Small intestine (tissue), 7 donors: ENCODE measurements at regions not wholly inside any gene's neighbourhood (a gene's known extent, or its start where the extent isn't known, plus 50 kb on each side); places are given as distances from the start of the nearest gene placed in this dataset.

Source experiments
- DNase-seq, 2 donors: peaks; one replicate each; pipeline versions ENCODE4 v3.0.0 to v3.0.0-alpha.2; 2013
- FAIRE-seq: peaks from 2 replicates; lab custom pipeline; 2012; peaks lifted over from hg19 to GRCh38; lab: Jason Lieb, UNC
- H3K27ac ChIP-seq, 3 donors: one replicate each; pipeline ENCODE4 v1.5.1; 2013; ENCODE audit warnings: low read length in 2 of 3, mild to moderate bottlenecking in 2 of 3, control low read depth in 1 of 3, inconsistent platforms in 1 of 3, low read depth in 1 of 3, moderate library complexity in 1 of 3
- H3K27me3 ChIP-seq, 3 donors: one replicate each; pipeline ENCODE4 v1.6.1; 2013; ENCODE audit warnings: low read length in 3 of 3, inconsistent platforms in 1 of 3; ENCODE audit not compliant: control insufficient read depth in 3 of 3, insufficient read depth in 3 of 3
- H3K36me3 ChIP-seq, 3 donors: one replicate each; pipeline ENCODE4 v1.6.1; 2013; ENCODE audit warnings: low read length in 3 of 3, inconsistent platforms in 1 of 3, low read depth in 1 of 3, mild to moderate bottlenecking in 1 of 3, moderate library complexity in 1 of 3; ENCODE audit not compliant: control insufficient read depth in 3 of 3, insufficient read depth in 2 of 3
- H3K4me1 ChIP-seq, 3 donors: one replicate each; pipeline ENCODE4 v1.6.1; 2013; ENCODE audit warnings: low read length in 2 of 3, inconsistent platforms in 1 of 3, low read depth in 1 of 3, mild to moderate bottlenecking in 1 of 3, moderate library complexity in 1 of 3; ENCODE audit not compliant: control insufficient read depth in 3 of 3, insufficient read depth in 2 of 3
- H3K4me3 ChIP-seq, 3 donors: one replicate each; pipeline ENCODE4 v1.5.1; 2013; ENCODE audit warnings: low read length in 3 of 3, control low read depth in 1 of 3, inconsistent platforms in 1 of 3, low read depth in 1 of 3, mild to moderate bottlenecking in 1 of 3, moderate library complexity in 1 of 3
- H3K9me3 ChIP-seq, 2 donors: one replicate each; pipeline ENCODE4 v1.6.1; 2013; ENCODE audit warnings: low read depth in 1 of 2, low read length in 1 of 2; ENCODE audit not compliant: control insufficient read depth in 2 of 2, insufficient read depth in 1 of 2
- WGBS, 3 donors: extraction: QIAGEN DNeasy Blood & Tissue Kit; methylation state at CpG; one replicate each; pipeline ENCODE4 v1.1.7; 2013; 5-methylcytosine and 5-hydroxymethylcytosine counted together
- donor health status: healthy with polysubstance abuse.
- donor health status: control.
- donor health status: control.
- donor health status: Bipolar disorder and iron deficiency.
- donor health status: healthy.

DNA sequence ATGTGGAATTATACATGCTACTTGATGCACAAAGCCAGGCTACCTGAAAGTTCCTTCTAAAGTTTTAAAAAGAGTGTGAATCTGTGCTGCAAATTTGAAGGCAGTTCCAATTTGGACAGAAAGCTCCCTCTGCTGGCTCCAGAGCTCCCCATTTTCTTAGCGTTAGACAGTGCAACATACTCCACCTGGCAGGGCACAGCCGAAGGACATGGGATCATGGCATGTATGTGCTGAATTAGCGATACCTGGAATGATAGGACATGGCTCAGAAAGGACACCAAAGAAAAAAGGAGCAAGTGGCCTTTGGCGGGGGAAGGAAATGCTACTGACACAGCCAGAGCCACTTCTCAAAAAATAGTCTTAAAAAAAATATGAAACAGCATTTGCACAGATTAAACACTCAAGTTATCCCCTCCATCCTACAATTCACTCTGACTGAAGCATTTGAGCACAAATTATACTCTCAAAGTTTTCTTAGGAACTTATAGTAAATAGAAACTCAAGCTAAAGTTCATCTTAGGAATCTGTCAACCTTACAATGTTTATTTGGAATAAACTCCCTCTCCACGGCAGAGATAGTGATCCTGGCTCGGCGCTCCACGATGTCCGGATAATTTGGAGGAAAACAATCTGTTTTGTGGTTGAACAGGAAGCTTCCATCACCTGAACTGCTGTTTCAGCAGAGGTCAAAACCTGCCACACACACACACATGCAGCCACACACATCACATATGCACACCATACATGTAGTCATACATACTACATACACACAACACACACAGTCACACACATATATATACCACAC, 80.0 kb downstream of the C7orf25 start:
- Histone ChIP-seq H3K9me3 (no peaks in the 10 kb centered on the region), H3K36me3 (no peaks in the 10 kb centered on the region), H3K27me3 (no peaks in the 10 kb centered on the region), H3K4me3 (no peak overlapping the region), H3K27ac (peak overlapping the region in 1 of 3 donors; percentile 19), H3K4me1 (no peaks in the 10 kb centered on the region)
- FAIRE-seq (no peak), DNase-seq (peak; percentile 20 to 32)
- 36 to 51% (median 39%) methylated on average over 9 of the region's 9 CpGs for WGBS, 3 donors

DNA sequence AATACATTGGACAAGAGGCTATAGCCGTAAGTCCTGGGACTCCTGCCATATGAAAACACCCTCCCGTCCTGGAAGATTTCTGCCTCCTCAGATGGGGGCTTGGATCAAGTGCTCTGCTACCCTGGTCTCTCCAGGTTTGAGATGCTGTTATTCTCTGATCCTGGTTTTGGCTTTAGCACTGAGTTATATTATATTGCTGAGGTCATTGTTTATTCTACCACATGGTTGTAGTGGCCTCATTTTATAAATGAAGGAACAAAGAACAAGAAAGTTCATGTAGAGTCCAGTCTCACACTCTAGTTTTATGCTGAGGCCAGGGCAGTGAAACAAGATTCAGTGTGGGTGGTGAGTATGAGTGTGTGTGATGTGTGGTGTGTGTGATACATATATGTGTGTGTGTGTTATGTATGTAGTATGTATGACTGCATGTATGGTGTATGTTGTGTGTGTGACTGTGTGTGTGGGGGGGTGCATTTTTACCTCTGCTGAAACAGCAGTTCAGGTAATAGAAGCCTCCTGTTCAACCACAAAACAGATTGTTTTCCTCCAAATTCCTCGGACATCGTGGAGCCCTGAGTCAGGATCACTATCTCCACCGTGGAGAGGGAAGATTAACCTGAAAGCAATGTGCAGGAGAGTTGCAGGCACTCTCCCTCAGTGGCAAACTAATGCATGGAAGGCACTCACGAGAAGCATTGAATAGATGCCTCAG, 80.7 kb downstream of the C7orf25 start:
- FAIRE-seq (no peak), DNase-seq (no peak)
- Histone ChIP-seq H3K36me3 (no peaks in the 10 kb centered on the region), H3K9me3 (no peaks in the 10 kb centered on the region), H3K27me3 (no peaks in the 10 kb centered on the region), H3K4me1 (no peaks in the 10 kb centered on the region), H3K4me3 (no peak overlapping the region), H3K27ac (peak overlapping the region in 1 of 3 donors; percentile 19)
- WGBS, 3 donors: 42 to 46% (median 45%) methylated on average over 6 of the region's 6 CpGs

DNA sequence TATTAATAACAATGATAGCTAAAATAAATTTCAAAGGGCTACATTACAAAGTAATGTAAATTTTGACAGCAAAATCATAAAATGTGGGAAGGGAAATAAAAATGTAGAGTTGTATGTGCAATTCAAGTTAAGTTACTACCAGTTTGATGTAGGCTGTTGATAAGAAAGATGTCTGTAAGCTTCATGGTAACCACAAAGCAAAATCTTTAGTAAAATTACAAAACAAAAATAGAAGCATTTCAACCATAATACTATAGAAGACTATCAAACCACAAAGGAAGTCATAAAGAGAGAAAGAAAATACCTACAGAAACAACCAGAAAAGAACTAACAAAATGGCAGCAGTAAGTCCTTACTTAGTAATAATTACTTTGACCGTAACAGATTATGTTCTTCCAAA, 99.1 kb downstream of the C7orf25 start:
- no peak for FAIRE-seq
- H3K27me3 ChIP-seq: no peaks in the 10 kb centered on the region
- 93 to 97% (median 94%) methylated on average over 1 of the region's 1 CpG for WGBS, 3 donors
- H3K36me3 ChIP-seq: no peaks in the 10 kb centered on the region
- H3K4me1 ChIP-seq: no peaks in the 10 kb centered on the region
- no peaks in the 10 kb centered on the region for H3K9me3 ChIP-seq
- no peak overlapping the region for H3K27ac ChIP-seq
- H3K4me3 ChIP-seq: no peak overlapping the region
- DNase-seq: no peak

DNA sequence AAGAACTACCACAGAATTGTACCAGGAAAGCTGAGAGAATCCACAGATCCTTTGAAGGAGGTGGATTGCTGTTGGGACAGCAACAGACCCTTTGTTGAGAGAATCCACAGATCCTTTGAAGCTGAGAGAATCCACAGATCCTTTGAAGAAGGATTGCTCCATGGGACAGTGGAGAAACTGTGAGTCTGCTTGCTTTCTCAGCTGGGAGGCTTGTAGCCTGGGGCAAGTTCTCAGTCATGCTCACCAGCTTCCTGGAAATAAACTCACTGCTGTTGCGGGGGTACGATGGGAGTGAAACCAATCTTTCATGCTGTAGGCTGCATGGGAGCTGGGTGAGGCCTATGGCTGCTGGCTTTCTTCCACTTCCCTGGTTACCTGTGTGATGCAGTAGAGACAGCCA, 106.3 kb downstream of the C7orf25 start:
- Histone ChIP-seq H3K9me3 (peaks cover 0 to 12% of the 10 kb centered on the region in 2 donors), H3K27ac (no peak overlapping the region), H3K4me1 (no peaks in the 10 kb centered on the region), H3K27me3 (no peaks in the 10 kb centered on the region), H3K36me3 (no peaks in the 10 kb centered on the region), H3K4me3 (no peak overlapping the region)
- 89 to 94% (median 91%) methylated on average over 2 of the region's 2 CpGs for WGBS, 3 donors
- FAIRE-seq (no peak), DNase-seq (no peak)

DNA sequence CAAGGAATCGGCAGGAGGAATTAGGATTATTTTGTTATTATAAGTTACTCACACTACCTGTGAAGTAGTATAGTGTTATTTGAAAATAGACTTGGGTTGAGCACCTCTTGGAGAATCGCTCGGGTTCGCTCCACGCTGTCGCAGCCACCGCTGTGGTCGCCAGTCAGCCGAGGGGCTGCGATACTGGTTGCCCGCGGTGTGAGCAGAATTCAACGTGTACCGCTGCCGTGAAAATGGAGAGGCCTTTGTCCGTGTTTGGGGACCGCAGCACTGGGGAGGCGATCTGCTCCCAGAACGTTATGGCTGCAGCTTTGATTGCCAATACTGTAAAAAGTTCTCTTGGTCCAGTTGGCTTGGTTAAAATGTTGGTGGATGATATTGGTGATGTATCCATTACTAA, 117.2 kb downstream of the C7orf25 start:
- Histone ChIP-seq H3K27me3 (no peaks in the 10 kb centered on the region), H3K4me1 (no peaks in the 10 kb centered on the region), H3K9me3 (no peaks in the 10 kb centered on the region), H3K27ac (no peak overlapping the region), H3K36me3 (no peaks in the 10 kb centered on the region), H3K4me3 (no peak overlapping the region)
- 92 to 95% (median 94%) methylated on average over 19 of the region's 19 CpGs for WGBS, 3 donors
- FAIRE-seq (no peak), DNase-seq (no peak)

DNA sequence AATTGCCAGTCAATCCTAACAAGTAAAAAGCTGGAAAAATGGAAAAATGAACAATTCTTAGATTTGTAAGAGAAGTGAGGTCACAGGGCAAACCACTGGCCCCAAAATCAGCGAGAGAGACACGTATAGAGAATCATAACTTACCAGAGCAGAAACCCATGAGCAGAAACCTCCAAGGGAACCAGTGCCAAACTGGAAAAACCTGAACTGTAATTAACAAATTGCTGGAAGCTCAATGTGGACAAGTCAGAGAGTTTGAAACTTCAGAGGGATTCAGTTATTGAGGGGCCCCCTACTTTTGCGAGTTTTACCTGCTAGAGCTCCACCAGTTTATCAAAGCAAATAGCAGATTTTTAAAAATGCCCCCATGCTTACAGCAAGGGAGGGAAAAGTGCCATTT, 119.0 kb downstream of the C7orf25 start:
- H3K9me3 ChIP-seq: no peaks in the 10 kb centered on the region
- H3K36me3 ChIP-seq: no peaks in the 10 kb centered on the region
- 73 to 78% (median 78%) methylated on average over 3 of the region's 3 CpGs for WGBS, 3 donors
- FAIRE-seq: no peak
- H3K27me3 ChIP-seq: no peaks in the 10 kb centered on the region
- no peaks in the 10 kb centered on the region for H3K4me1 ChIP-seq
- H3K4me3 ChIP-seq: no peak overlapping the region
- DNase-seq: no peak
- H3K27ac ChIP-seq: no peak overlapping the region

DNA sequence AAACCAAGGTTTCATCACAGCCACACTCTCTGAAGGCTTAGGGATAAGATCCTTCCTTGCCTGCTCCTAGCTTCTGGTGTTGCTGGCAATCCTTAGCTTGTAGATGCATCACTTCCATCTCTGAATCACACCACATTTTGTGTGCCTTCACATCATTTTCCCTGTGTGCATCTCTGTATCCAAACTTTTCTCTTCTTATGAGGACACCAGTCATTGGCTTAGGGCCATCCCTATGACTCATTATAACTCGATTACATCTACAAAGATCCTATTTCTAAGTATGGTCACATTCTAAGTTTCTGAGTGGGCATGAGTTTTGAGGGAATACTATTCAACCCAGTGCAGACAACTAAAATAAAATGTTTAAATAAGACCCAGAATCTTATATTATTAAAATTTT, 121.7 kb downstream of the C7orf25 start:
- 45 to 57% (median 54%) methylated on average over 1 of the region's 1 CpG for WGBS, 3 donors
- Histone ChIP-seq H3K36me3 (no peaks in the 10 kb centered on the region), H3K27ac (no peak overlapping the region), H3K9me3 (no peaks in the 10 kb centered on the region), H3K27me3 (no peaks in the 10 kb centered on the region), H3K4me3 (no peak overlapping the region), H3K4me1 (no peaks in the 10 kb centered on the region)
- FAIRE-seq (no peak), DNase-seq (no peak)

DNA sequence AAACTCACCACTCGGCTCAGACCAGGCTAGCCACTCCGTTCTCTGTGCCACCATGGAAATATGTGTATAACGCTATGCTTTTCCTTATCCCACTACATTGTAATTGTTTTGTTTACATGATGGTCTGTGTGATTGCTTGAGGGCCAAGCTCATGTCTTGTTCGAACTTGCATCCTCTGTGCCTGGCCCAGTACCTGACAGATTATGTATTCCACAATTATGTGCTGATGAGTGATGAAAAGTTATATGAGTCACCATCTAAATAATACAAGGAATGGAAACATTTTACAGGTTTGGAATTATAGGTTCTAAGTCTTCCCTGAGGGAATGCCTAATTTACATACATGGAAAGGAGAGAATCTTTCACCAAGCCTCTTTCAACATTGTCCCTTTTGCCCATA, 137.4 kb downstream of the C7orf25 start:
- Histone ChIP-seq H3K27me3 (no peaks in the 10 kb centered on the region), H3K4me1 (no peaks in the 10 kb centered on the region), H3K4me3 (no peak overlapping the region), H3K9me3 (no peaks in the 10 kb centered on the region), H3K27ac (no peak overlapping the region), H3K36me3 (no peaks in the 10 kb centered on the region)
- FAIRE-seq (no peak), DNase-seq (no peak)
- WGBS, 3 donors: 74 to 83% (median 78%) methylated on average over 4 of the region's 4 CpGs
